H1 (cell line): ENCODE measurements at regions not wholly inside any gene's neighbourhood (a gene's known extent, or its start where the extent isn't known, plus 50 kb on each side); places are given as distances from the start of the nearest gene placed in this dataset.

Source experiments
- CTCF ChIP-seq, 3 experiments: IDR thresholded peaks; 1 replicate in 2 of 3; 2 replicates in 1 of 3; pipeline versions ENCODE4 v1.5.1 to v1.6.1; 2011; ENCODE audit warnings: low read length in 3 of 3, mild to moderate bottlenecking in 3 of 3, inconsistent platforms in 2 of 3, low read depth in 1 of 3, moderate library complexity in 1 of 3; ENCODE audit not compliant: insufficient read depth in 1 of 3; ENCODE audit errors: control extremely low read depth in 1 of 3
- USF2 ChIP-seq: IDR thresholded peaks from 2 replicates; pipeline ENCODE4 v1.6.1; 2011; ENCODE audit warnings: low read length, improper control_type of control experiment
- YY1 ChIP-seq: IDR thresholded peaks from 2 replicates; pipeline ENCODE4 v1.6.1; 2011; ENCODE audit warnings: low read depth, mild to moderate bottlenecking, low read length

GRCh38 chr4:110352670-110353442 lies 123.1 kb upstream of the ENPEP start:
- TF ChIP-seq YY1: no peak
- TF ChIP-seq CTCF (IDR thresholded peaks at IDR 0.05; ENCODE audit: control extremely low read depth in 1 of 3, insufficient read depth in 1 of 3, low read depth in 1 of 3, low read length in 3 of 3): no peak
- TF ChIP-seq USF2: no peak
